A549 (cell line): ENCODE measurements at regions not wholly inside any gene's neighbourhood (a gene's known extent, or its start where the extent isn't known, plus 50 kb on each side); places are given as distances from the start of the nearest gene placed in this dataset.

Experiments
- ATAC-seq, 2 experiments: fragments of 200-7000 bp in 1 of 2; fragments of >200 bp in 1 of 2; cut with Nextera tagmentation in 1 of 2; cut with Tn5 transposase in 1 of 2; 3 replicates each; pipeline versions ENCODE4 v1.8.0 to v1.9.1; 2018 to 2020; ENCODE audit warnings: mild to moderate bottlenecking in 1 of 2, moderate library complexity in 1 of 2
- CTCF ChIA-PET: fragments of 300-600 bp; sonication (Branson Sonifier 250); formaldehyde crosslinking; extraction: SDS; loops from one replicate; lab custom pipeline; 2021; ENCODE audit warnings: antibody characterized with exemption, inconsistent platforms; lab: Yijun Ruan, JAX
- POLR2A ChIA-PET: fragments of 350-600 bp; formaldehyde crosslinking; extraction: SDS; loops from one replicate; lab custom pipeline; 2021; ENCODE audit warnings: antibody characterized with exemption, inconsistent platforms; lab: Yijun Ruan, JAX
- DNase-seq, 2 experiments: peaks; one replicate each; pipeline versions ENCODE4 v3.0.0 to v3.0.0-alpha.2; 2011 to 2016; ENCODE audit warnings: low read depth in 1 of 2, low spot score in 1 of 2
- FAIRE-seq: peaks from 2 replicates; lab custom pipeline; 2011; peaks lifted over from hg19 to GRCh38; lab: Jason Lieb, UNC
- H3K27ac ChIP-seq, 2 experiments: fragments of >200 bp; sonication (Bioruptor Twin); formaldehyde crosslinking; 3 replicates each; pipeline ENCODE4 v1.5.1; 2016 to 2017
- H3K4me1 ChIP-seq: fragments of >200 bp; sonication (Bioruptor Twin); formaldehyde crosslinking; 3 replicates; pipeline ENCODE4 v1.6.1; 2016
- H3K4me2 ChIP-seq: fragments of >200 bp; sonication (Bioruptor Twin); formaldehyde crosslinking; 3 replicates; pipeline ENCODE4 v1.6.1; 2016
- H3K4me3 ChIP-seq: fragments of >200 bp; sonication (Bioruptor Twin); formaldehyde crosslinking; 3 replicates; pipeline ENCODE4 v1.5.1; 2016
- H3K9me3 ChIP-seq: fragments of >200 bp; sonication (Bioruptor Twin); formaldehyde crosslinking; 3 replicates; pipeline ENCODE4 v1.6.1; 2016
- CBX2 ChIP-seq: fragments of 200-600 bp; sonication (generic); IDR thresholded peaks from 2 replicates; pipeline ENCODE4 v1.6.1; 2016; ENCODE audit warnings: low read depth, mild to moderate bottlenecking, borderline replicate concordance
- E2F6 ChIP-seq: IDR thresholded peaks from 2 replicates; pipeline ENCODE4 v1.6.1; 2012; ENCODE audit warnings: low read depth, borderline replicate concordance
- EHMT2 ChIP-seq: fragments of 200-600 bp; sonication (generic); IDR thresholded peaks from 2 replicates; pipeline ENCODE4 v1.6.1; 2016; ENCODE audit warnings: antibody characterized with exemption, low read depth, mild to moderate bottlenecking, moderate library complexity
- EP300 ChIP-seq, 2 experiments: fragments of >200 bp; sonication (Bioruptor Twin); formaldehyde crosslinking; IDR thresholded peaks; 2 replicates in 1 of 2; 3 replicates in 1 of 2; pipeline ENCODE4 v1.6.1; 2016 to 2017
- FOSL2 ChIP-seq, 2 experiments: fragments of 450-650 bp in 1 of 2; fragments of >200 bp in 1 of 2; sonication (Bioruptor Twin) in 1 of 2; formaldehyde crosslinking; IDR thresholded peaks; 2 replicates each; pipeline versions ENCODE4 v1.5.0 to v1.6.1; 2016 to 2020; ENCODE audit warnings: mild to moderate bottlenecking in 1 of 2, moderate library complexity in 1 of 2
- HEYL ChIP-seq: fragments of 250-450 bp; sonication (Bioruptor Pico); IDR thresholded peaks from 2 replicates; pipeline ENCODE4 v1.8.0; 2021; ENCODE audit warnings: mild to moderate bottlenecking, moderate library complexity
- HMGXB4 ChIP-seq: fragments of 250-450 bp; sonication (Bioruptor Pico); IDR thresholded peaks from 2 replicates; pipeline ENCODE4 v1.5.0; 2021; ENCODE audit warnings: mild to moderate bottlenecking, moderate library complexity, borderline replicate concordance
- KDM5A ChIP-seq: fragments of 200-600 bp; sonication (generic); IDR thresholded peaks from 2 replicates; pipeline ENCODE4 v1.6.1; 2016; ENCODE audit warnings: antibody characterized with exemption, mild to moderate bottlenecking
- MAFK ChIP-seq: fragments of 450-650 bp; IDR thresholded peaks from 2 replicates; pipeline ENCODE4 v1.6.1; 2014; ENCODE audit not compliant: partially characterized antibody
- PHF8 ChIP-seq: fragments of 200-600 bp; sonication (generic); IDR thresholded peaks from 2 replicates; pipeline ENCODE4 v1.6.1; 2016; ENCODE audit warnings: low read depth, mild to moderate bottlenecking, antibody characterized with exemption, moderate library complexity, borderline replicate concordance
- RAD21 ChIP-seq, 2 experiments: fragments of >200 bp in 1 of 2; sonication (Bioruptor Twin) in 1 of 2; formaldehyde crosslinking in 1 of 2; IDR thresholded peaks in 1 of 2; conservative IDR thresholded peaks in 1 of 2; 2 replicates in 1 of 2; 3 replicates in 1 of 2; pipeline ENCODE4 v1.6.1; 2012 to 2018; ENCODE audit warnings: inconsistent platforms in 1 of 2
- REST ChIP-seq: fragments of 200-600 bp; sonication (generic); IDR thresholded peaks from 2 replicates; pipeline ENCODE4 v1.6.1; 2016; ENCODE audit warnings: antibody characterized with exemption, mild to moderate bottlenecking, moderate library complexity
- SMC3 ChIP-seq: fragments of >200 bp; sonication (Bioruptor Twin); formaldehyde crosslinking; IDR thresholded peaks from 3 replicates; pipeline ENCODE4 v1.6.1; 2018; ENCODE audit warnings: inconsistent platforms
- SREBF2 ChIP-seq: fragments of 450-650 bp; IDR thresholded peaks from 2 replicates; pipeline ENCODE4 v1.6.1; 2014; ENCODE audit warnings: mild to moderate bottlenecking, moderate library complexity
- ZSCAN20 ChIP-seq: fragments of 250-450 bp; sonication (Bioruptor Pico); IDR thresholded peaks from 2 replicates; pipeline ENCODE4 v1.8.0; 2022; ENCODE audit warnings: mild to moderate bottlenecking, moderate library complexity
- whole genome bisulfite sequencing: methylation state at CpG from one replicate; pipeline ENCODE4 v1.1.6; 2017; ENCODE audit errors: missing lambda C conversion rate; 5-methylcytosine and 5-hydroxymethylcytosine counted together
- TF ChIP-seq, protein P1 (sequence below): IDR thresholded peaks from 2 replicates; pipeline ENCODE4 v1.6.1; 2012
- TF ChIP-seq, protein P2 (sequence below): fragments of 450-650 bp; IDR thresholded peaks from 2 replicates; pipeline ENCODE4 v1.6.1; 2014; ENCODE audit warnings: antibody characterized with exemption
- TF ChIP-seq, protein P3 (sequence below): fragments of >200 bp; sonication (Bioruptor Twin); formaldehyde crosslinking; IDR thresholded peaks from 2 replicates; pipeline ENCODE4 v1.6.1; 2016

- CTCF ChIA-PET, result interaction anchor here (1.1 kb wide), 1 partner anchor 130 kb away, joined by 3 read pairs; no protein-coding TSS in a partner anchor
- DNase-seq (peak in 1 of 2 experiments; percentile 64), FAIRE-seq (no peak), ATAC-seq (peak; percentile 78 to 93; a peak in 5 of 6 replicates)
- POLR2A ChIA-PET, result no interaction called here
- peaks cover 9% of the 10 kb centered on the region for H3K9me3 ChIP-seq
- peaks cover 12% of the 10 kb centered on the region for H3K4me1 ChIP-seq
- peak overlapping the region; percentile 31 to 62 for H3K27ac ChIP-seq
- TF ChIP-seq SMC3 (0 out of 3 replicates have a peak, but pooled peaks have one; percentile 10), FOSL2 (IDR thresholded peaks at IDR 0.05) (no peak), FOSL2 (CRISPR knock-in tag; IDR thresholded peaks at IDR 0.05) (no peak), RAD21 (conservative IDR thresholded peaks at IDR 0.05 in 1 of 2, IDR thresholded peaks at IDR 0.05 in 1 of 2) (peak in 1 of 2 experiments; percentile 1; a peak in 1 of 5 replicates), CBX2 (no peak), E2F6 (no peak), KDM5A (no peak), PHF8 (no peak), HMGXB4 (CRISPR knock-in tag) (no peak), EHMT2 (no peak), SREBF2 (no peak), REST (no peak), MAFK (no peak)
- TF ChIP-seq, protein P1, sequence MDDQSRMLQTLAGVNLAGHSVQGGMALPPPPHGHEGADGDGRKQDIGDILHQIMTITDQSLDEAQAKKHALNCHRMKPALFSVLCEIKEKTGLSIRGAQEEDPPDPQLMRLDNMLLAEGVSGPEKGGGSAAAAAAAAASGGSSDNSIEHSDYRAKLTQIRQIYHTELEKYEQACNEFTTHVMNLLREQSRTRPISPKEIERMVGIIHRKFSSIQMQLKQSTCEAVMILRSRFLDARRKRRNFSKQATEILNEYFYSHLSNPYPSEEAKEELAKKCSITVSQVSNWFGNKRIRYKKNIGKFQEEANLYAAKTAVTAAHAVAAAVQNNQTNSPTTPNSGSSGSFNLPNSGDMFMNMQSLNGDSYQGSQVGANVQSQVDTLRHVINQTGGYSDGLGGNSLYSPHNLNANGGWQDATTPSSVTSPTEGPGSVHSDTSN, result no peak
- TF ChIP-seq, protein P2, sequence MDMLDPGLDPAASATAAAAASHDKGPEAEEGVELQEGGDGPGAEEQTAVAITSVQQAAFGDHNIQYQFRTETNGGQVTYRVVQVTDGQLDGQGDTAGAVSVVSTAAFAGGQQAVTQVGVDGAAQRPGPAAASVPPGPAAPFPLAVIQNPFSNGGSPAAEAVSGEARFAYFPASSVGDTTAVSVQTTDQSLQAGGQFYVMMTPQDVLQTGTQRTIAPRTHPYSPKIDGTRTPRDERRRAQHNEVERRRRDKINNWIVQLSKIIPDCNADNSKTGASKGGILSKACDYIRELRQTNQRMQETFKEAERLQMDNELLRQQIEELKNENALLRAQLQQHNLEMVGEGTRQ, result no peak
- TF ChIP-seq, protein P3, sequence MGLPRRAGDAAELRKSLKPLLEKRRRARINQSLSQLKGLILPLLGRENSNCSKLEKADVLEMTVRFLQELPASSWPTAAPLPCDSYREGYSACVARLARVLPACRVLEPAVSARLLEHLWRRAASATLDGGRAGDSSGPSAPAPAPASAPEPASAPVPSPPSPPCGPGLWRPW, result no peak
- H3K4me3 ChIP-seq, result no peak overlapping the region
- peak overlapping the region; percentile 40 for H3K4me2 ChIP-seq
- WGBS, result 45% methylated on average over 4 of the region's 4 CpGs
Measured at GRCh38 chr14:96146131-96146771, 58.4 kb upstream of the BDKRB2 start.

- 72% methylated on average over 3 of the region's 3 CpGs for WGBS
- Histone ChIP-seq H3K4me2 (no peak overlapping the region), H3K4me1 (peaks cover 16% of the 10 kb centered on the region), H3K27ac (peak overlapping the region in 1 of 2 experiments; percentile 52; a peak in 2 of 6 replicates), H3K9me3 (0 out of 3 replicates have a peak, but pooled peaks cover 4% of the 10 kb centered on the region), H3K4me3 (no peak overlapping the region)
- ATAC-seq, result no peak
- FAIRE-seq, result no peak
- TF ChIP-seq EP300 (IDR thresholded peaks at IDR 0.05) (no peak), ZSCAN20 (CRISPR knock-in tag) (no peak), HEYL (CRISPR knock-in tag) (no peak)
- no peak for DNase-seq
- ChIA-PET CTCF (interaction anchor here (1.0 to 2.1 kb wide), 4 partner anchors 9 to 47 kb away, joined by 4 to 8 read pairs (median 4); no protein-coding TSS in a partner anchor), POLR2A (no interaction called here)
Measured at GRCh38 chr14:96148631-96149030, 56.0 kb upstream of the BDKRB2 start.
